Upper lobe of right lung (tissue), 1 donor: ENCODE measurements at regions not wholly inside any gene's neighbourhood (a gene's known extent, or its start where the extent isn't known, plus 50 kb on each side); places are given as distances from the start of the nearest gene placed in this dataset.

Experiments
- ATAC-seq: fragments of 200-7000 bp; cut with Tn5 transposase; one replicate; pipeline ENCODE4 v1.9.1; 2020; ENCODE audit warnings: mild to moderate bottlenecking, moderate library complexity
- DNase-seq: peaks from one replicate; pipeline ENCODE4 v3.0.0-alpha.2; 2020
- H3K27ac ChIP-seq: fragments of 200-600 bp; one replicate; pipeline ENCODE4 v1.8.0; 2022
- H3K27me3 ChIP-seq: fragments of 200-600 bp; one replicate; pipeline ENCODE4 v1.8.0; 2022; ENCODE audit warnings: mild to moderate bottlenecking
- H3K36me3 ChIP-seq: fragments of 200-600 bp; one replicate; pipeline ENCODE4 v1.8.0; 2022
- H3K4me1 ChIP-seq: fragments of 200-600 bp; one replicate; pipeline ENCODE4 v1.8.0; 2022
- H3K4me3 ChIP-seq: fragments of 200-600 bp; one replicate; pipeline ENCODE4 v1.8.0; 2022; ENCODE audit warnings: mild to moderate bottlenecking
- H3K9me3 ChIP-seq: fragments of 200-600 bp; one replicate; pipeline ENCODE4 v1.8.0; 2022
- CTCF ChIP-seq: fragments of 200-600 bp; IDR thresholded peaks from one replicate; pipeline ENCODE4 v1.8.0; 2022; ENCODE audit warnings: antibody characterized with exemption
- intact Hi-C: fragments of 100-400 bp; cut with DNase I; formaldehyde crosslinking; loops from one replicate; pipeline ENCODE4 v1.11.0; 2022
- donor health status: DM: no; HTN: yes; CAD: no; lungs with severe emphysema.

DNA sequence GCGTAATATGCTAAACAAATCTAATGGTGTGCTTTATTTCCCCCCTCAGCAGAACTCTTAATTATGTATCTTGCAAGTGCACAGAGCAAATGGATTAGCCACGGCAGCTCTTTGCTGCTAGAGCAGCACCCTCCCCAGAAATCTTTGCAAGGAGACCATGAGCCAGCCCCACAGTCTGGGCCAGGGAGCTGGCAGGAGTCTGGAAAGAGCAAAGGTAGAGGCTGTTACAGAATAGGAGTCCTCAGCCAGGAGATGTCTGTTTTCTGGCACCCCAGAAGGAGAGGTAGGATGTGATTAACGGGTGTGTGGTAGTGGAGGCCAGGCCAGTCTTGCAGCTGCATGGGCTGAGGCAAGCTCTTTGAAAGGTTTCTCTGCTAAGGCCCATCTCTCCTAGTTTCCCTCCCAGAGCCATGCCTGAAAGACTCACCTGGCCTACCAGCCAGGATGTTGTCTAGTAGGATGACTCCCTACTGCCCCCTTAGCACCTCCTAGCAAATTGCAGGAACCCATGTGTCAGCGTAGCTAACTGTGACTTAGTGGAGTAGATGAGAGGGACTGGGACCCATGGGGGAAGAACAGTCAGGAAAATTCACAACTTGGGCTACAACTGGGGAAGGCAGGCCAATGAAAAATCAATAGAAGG, 557.2 kb downstream of the BUD13 start:
- no peaks in the 10 kb centered on the region for H3K36me3 ChIP-seq
- no peaks in the 10 kb centered on the region for H3K27me3 ChIP-seq
- H3K4me1 ChIP-seq: no peaks in the 10 kb centered on the region
- peak; percentile 57 for ATAC-seq
- intact Hi-C loops: no loop called here
- H3K9me3 ChIP-seq: no peaks in the 10 kb centered on the region
- no peak overlapping the region for H3K27ac ChIP-seq
- H3K4me3 ChIP-seq: no peak overlapping the region
- no peak for DNase-seq
- peak; percentile 32 for TF ChIP-seq CTCF

DNA sequence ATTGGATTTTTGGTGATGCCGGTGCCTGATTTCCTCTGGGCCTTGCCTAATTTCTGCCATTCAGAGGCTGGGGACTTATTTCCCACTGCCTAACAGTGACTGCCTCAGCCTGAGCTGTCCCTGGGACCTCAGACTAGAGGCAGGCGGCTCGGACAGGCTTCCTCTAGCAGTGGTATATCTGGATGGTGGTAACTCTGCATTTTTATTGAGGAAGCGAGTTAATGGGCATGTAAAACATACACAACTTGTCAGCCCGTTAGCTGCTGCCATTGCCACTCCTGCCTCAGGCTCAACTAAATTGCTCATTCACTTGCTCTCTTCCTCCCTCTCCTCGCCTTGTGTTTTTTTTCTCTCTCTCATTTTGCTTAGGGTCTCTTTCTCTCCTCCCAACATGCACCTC, 561.6 kb downstream of the BUD13 start:
- ATAC-seq (no peak), DNase-seq (no peak)
- Histone ChIP-seq H3K36me3 (no peaks in the 10 kb centered on the region), H3K4me1 (no peaks in the 10 kb centered on the region), H3K4me3 (no peak overlapping the region), H3K27ac (no peak overlapping the region), H3K27me3 (no peaks in the 10 kb centered on the region), H3K9me3 (no peaks in the 10 kb centered on the region)
- intact Hi-C loops: no loop called here
- TF ChIP-seq CTCF: no peak

GRCh38 chr11:116210663-116211062, 562.1 kb downstream of the BUD13 start:
- no peaks in the 10 kb centered on the region for H3K9me3 ChIP-seq
- ATAC-seq (no peak), DNase-seq (no peak)
- H3K4me1 ChIP-seq: no peaks in the 10 kb centered on the region
- no peaks in the 10 kb centered on the region for H3K27me3 ChIP-seq
- H3K36me3 ChIP-seq: no peaks in the 10 kb centered on the region
- TF ChIP-seq CTCF: no peak
- no peak overlapping the region for H3K27ac ChIP-seq
- intact Hi-C loops: no loop called here
- H3K4me3 ChIP-seq: no peak overlapping the region

GRCh38 chr11:116209255-116209654, 563.5 kb downstream of the BUD13 start:
- intact Hi-C loops: no loop called here
- no peak for TF ChIP-seq CTCF
- Histone ChIP-seq H3K9me3 (no peaks in the 10 kb centered on the region), H3K36me3 (no peaks in the 10 kb centered on the region), H3K4me3 (no peak overlapping the region), H3K27ac (no peak overlapping the region), H3K27me3 (no peaks in the 10 kb centered on the region), H3K4me1 (no peaks in the 10 kb centered on the region)
- DNase-seq (no peak), ATAC-seq (no peak)

DNA sequence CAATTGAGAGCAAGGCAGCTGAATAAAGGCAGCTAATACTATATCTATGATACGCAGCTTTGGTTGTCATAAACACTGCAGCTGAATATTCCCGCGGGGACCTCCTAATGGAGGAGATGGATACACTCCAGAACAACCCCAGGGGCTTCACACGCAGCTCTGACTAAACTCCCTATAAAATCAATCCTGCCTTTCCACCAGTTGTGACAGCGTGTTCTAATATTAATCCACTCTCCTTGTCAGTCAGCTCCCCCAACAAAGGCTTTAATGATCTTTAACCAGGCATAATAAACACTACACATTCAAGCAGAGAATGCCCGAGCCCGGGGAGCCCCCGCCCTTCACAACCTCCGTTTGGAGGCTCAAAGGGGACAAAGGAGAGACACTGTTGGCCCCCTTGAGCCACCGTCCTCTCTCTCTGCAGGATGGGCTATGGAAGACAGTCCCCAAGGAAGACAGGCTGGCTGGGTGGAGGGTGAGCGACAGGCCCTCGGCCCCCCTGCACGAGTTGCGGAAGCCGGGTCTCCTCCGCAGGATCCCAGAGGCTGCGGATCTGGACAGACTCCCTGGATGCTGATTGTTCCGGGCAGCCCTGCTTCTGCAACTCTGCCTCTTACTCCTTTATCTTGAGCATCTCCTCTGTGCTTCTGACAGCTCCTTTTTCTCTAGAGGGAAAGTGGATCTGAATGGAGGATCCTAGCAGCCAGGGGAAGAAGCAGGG, 565.2 kb downstream of the BUD13 start:
- Histone ChIP-seq H3K27me3 (no peaks in the 10 kb centered on the region), H3K27ac (no peak overlapping the region), H3K9me3 (no peaks in the 10 kb centered on the region), H3K4me3 (no peak overlapping the region), H3K4me1 (no peaks in the 10 kb centered on the region), H3K36me3 (no peaks in the 10 kb centered on the region)
- no peak for DNase-seq
- intact Hi-C loops: no loop called here
- ATAC-seq: no peak
- TF ChIP-seq CTCF: no peak
